Stimulated activated CD4-positive, alpha-beta T cell treated with anti-CD3 and anti-CD28 coated beads, Interleukin-1b, Interleukin-23, amount 100 ng/mL, for 24 hours (primary cell): ENCODE measurements at regions not wholly inside any gene's neighbourhood (a gene's known extent, or its start where the extent isn't known, plus 50 kb on each side); places are given as distances from the start of the nearest gene placed in this dataset.
"Not testable (repeated sequence)": the region's sequence is repeated elsewhere in the genome, so short reads cannot be mapped to it uniquely, and the experiment has no call there.

Experiments
- DNase-seq, 4 experiments: peaks; one replicate each; pipeline ENCODE4 v3.0.0-alpha.2; 2020; ENCODE audit warnings: low read depth in 4 of 4, low spot score in 1 of 4

GRCh38 chr2:129015397-129016285 is 697.0 kb upstream of the HS6ST1 start:
- no peak for DNase-seq

GRCh38 chr2:129016972-129017371 is 698.3 kb upstream of the HS6ST1 start:
- no peak for DNase-seq

- DNase-seq: no peak
Observed at GRCh38 chr2:129024796-129025195, 706.1 kb upstream of the HS6ST1 start.

GRCh38 chr2:129035992-129036391 is 717.3 kb upstream of the HS6ST1 start:
- no peak for DNase-seq

- not testable (repeated sequence) for DNase-seq
Observed at GRCh38 chr2:129043677-129044076, 725.0 kb upstream of the HS6ST1 start.

GRCh38 chr2:129046475-129046874 is 727.8 kb upstream of the HS6ST1 start:
- DNase-seq: not testable (repeated sequence)

- DNase-seq: no peak
Observed at GRCh38 chr2:129050101-129050500, 731.4 kb upstream of the HS6ST1 start.

GRCh38 chr2:129055242-129055641 is 736.6 kb upstream of the HS6ST1 start:
- no peak for DNase-seq

- DNase-seq: no peak
Observed at GRCh38 chr2:129055824-129056223, 737.2 kb upstream of the HS6ST1 start.

- DNase-seq: no peak
Observed at GRCh38 chr2:129056309-129056958, 737.8 kb upstream of the HS6ST1 start.

GRCh38 chr2:129056959-129057317 is 738.3 kb upstream of the HS6ST1 start:
- DNase-seq: no peak

GRCh38 chr2:129058981-129059380 is 740.3 kb upstream of the HS6ST1 start:
- no peak for DNase-seq

- DNase-seq: no peak
Observed at GRCh38 chr2:129059476-129059875, 740.8 kb upstream of the HS6ST1 start.

- no peak for DNase-seq
Observed at GRCh38 chr2:129061069-129061768, 742.6 kb upstream of the HS6ST1 start.

- DNase-seq: no peak
Observed at GRCh38 chr2:129061769-129062121, 743.1 kb upstream of the HS6ST1 start.

GRCh38 chr2:129062146-129062912 is 743.7 kb upstream of the HS6ST1 start:
- DNase-seq: no peak

GRCh38 chr2:129067070-129067469 is 748.4 kb upstream of the HS6ST1 start:
- no peak for DNase-seq

GRCh38 chr2:129067953-129068352 is 749.3 kb upstream of the HS6ST1 start:
- no peak for DNase-seq

- DNase-seq: no peak
Observed at GRCh38 chr2:129068543-129068942, 749.9 kb upstream of the HS6ST1 start.

GRCh38 chr2:129069875-129070594 is 751.4 kb upstream of the HS6ST1 start:
- no peak for DNase-seq

- DNase-seq: no peak
Observed at GRCh38 chr2:129070663-129071062, 752.0 kb upstream of the HS6ST1 start.
